A549 (cell line): ENCODE measurements at regions not wholly inside any gene's neighbourhood (a gene's known extent, or its start where the extent isn't known, plus 50 kb on each side); places are given as distances from the start of the nearest gene placed in this dataset.

Source experiments
- FOSB ChIP-seq: fragments of 250-450 bp; sonication (Bioruptor Pico); IDR thresholded peaks from 2 replicates; pipeline ENCODE4 v1.5.0; 2020; ENCODE audit warnings: mild to moderate bottlenecking, moderate library complexity
- RAD21 ChIP-seq, 2 experiments: fragments of >200 bp in 1 of 2; sonication (Bioruptor Twin) in 1 of 2; formaldehyde crosslinking in 1 of 2; IDR thresholded peaks in 1 of 2; conservative IDR thresholded peaks in 1 of 2; 2 replicates in 1 of 2; 3 replicates in 1 of 2; pipeline ENCODE4 v1.6.1; 2012 to 2018; ENCODE audit warnings: inconsistent platforms in 1 of 2
- SREBF2 ChIP-seq: fragments of 450-650 bp; IDR thresholded peaks from 2 replicates; pipeline ENCODE4 v1.6.1; 2014; ENCODE audit warnings: mild to moderate bottlenecking, moderate library complexity
- TF ChIP-seq, protein P1 (sequence below): IDR thresholded peaks from 2 replicates; pipeline ENCODE4 v1.6.1; 2012
- TF ChIP-seq, protein P2 (sequence below): fragments of >200 bp; sonication (Bioruptor Twin); formaldehyde crosslinking; IDR thresholded peaks from 3 replicates; pipeline ENCODE4 v1.5.1; 2016

DNA sequence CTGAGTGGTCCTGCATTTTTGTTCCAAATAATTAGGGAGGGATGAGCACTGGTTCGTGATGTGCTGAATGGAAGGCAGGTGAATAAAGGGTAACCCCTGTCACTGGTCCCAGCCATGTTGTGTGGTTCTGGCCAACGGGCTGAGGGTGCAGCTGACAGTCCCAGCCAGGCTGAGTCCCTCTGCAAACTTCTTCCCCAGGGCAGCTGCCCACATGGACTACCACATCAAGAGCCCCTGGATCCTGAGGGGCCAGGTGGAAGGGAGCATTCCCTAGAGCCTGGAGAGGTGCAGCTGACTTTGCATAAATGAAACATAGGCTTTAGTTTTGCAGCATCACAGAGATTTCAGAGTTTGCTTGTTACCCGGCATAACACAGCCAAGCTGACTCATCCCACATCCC is 219.8 kb upstream of the MYT1L start:
- TF ChIP-seq, protein P1, sequence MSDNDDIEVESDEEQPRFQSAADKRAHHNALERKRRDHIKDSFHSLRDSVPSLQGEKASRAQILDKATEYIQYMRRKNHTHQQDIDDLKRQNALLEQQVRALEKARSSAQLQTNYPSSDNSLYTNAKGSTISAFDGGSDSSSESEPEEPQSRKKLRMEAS: no peak
- TF ChIP-seq, protein P2, sequence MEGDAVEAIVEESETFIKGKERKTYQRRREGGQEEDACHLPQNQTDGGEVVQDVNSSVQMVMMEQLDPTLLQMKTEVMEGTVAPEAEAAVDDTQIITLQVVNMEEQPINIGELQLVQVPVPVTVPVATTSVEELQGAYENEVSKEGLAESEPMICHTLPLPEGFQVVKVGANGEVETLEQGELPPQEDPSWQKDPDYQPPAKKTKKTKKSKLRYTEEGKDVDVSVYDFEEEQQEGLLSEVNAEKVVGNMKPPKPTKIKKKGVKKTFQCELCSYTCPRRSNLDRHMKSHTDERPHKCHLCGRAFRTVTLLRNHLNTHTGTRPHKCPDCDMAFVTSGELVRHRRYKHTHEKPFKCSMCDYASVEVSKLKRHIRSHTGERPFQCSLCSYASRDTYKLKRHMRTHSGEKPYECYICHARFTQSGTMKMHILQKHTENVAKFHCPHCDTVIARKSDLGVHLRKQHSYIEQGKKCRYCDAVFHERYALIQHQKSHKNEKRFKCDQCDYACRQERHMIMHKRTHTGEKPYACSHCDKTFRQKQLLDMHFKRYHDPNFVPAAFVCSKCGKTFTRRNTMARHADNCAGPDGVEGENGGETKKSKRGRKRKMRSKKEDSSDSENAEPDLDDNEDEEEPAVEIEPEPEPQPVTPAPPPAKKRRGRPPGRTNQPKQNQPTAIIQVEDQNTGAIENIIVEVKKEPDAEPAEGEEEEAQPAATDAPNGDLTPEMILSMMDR: no peak
- TF ChIP-seq FOSB (CRISPR knock-in tag) (no peak), SREBF2 (no peak), RAD21 (conservative IDR thresholded peaks at IDR 0.05 in 1 of 2, IDR thresholded peaks at IDR 0.05 in 1 of 2) (no peak)
